ENCODE measurements at regions not wholly inside any gene's neighbourhood (a gene's known extent, or its start where the extent isn't known, plus 50 kb on each side); places are given as distances from the start of the nearest gene placed in this dataset.

- Mint-ChIP-seq H3K27ac (no peak overlapping the region), H3K4me3 (no peak overlapping the region), H3K9me3 (peaks cover 6% of the 10 kb centered on the region; the same call in 2 of the 3 replicates), H3K4me1 (peaks cover 6% of the 10 kb centered on the region; the same call in 2 of the 3 replicates), H3K36me3 (ENCODE audit: low read depth) (no peaks in the 10 kb centered on the region), H3K27me3 (ENCODE audit: insufficient read depth, low read depth, poor library complexity) (no peaks in the 10 kb centered on the region)
- H2AFZ ChIP-seq = no peak overlapping the region
- H3K9me2 ChIP-seq (ENCODE audit: insufficient read depth) = no peaks in the 10 kb centered on the region
- H3K79me2 ChIP-seq (replicated peaks; ENCODE audit: insufficient read depth) = no peaks in the 10 kb centered on the region
- no peak overlapping the region for H3K27ac ChIP-seq (ENCODE audit: low read depth)
- H4K20me1 ChIP-seq (replicated peaks; ENCODE audit: insufficient read depth) = no peaks in the 10 kb centered on the region
- no peaks in the 10 kb centered on the region for H3K36me3 ChIP-seq (ENCODE audit: insufficient read depth)
- H3K4me2 ChIP-seq = no peak overlapping the region
- ATAC-seq (no peak), DNase-seq (ENCODE audit: low spot score) (peak; percentile 6)
- H3K4me3 ChIP-seq = no peak overlapping the region
- no peaks in the 10 kb centered on the region for H3F3A ChIP-seq (replicated peaks; ENCODE audit: low read depth)
- H3K27me3 ChIP-seq (ENCODE audit: insufficient read depth) = no peaks in the 10 kb centered on the region
- TF ChIP-seq EZH2 (IDR thresholded peaks at IDR 0.05; ENCODE audit: low read depth, unreplicated experiment) = no peak
- no peak for TF ChIP-seq ZNF114 (CRISPR knock-in tag; IDR thresholded peaks at IDR 0.05)
- no peak for TF ChIP-seq EZH2phosphoT487 (IDR thresholded peaks at IDR 0.05; ENCODE audit: unreplicated experiment)
- no peak for TF ChIP-seq STAT1 (IDR thresholded peaks at IDR 0.05; ENCODE audit: unreplicated experiment)
- TF ChIP-seq, protein P1, sequence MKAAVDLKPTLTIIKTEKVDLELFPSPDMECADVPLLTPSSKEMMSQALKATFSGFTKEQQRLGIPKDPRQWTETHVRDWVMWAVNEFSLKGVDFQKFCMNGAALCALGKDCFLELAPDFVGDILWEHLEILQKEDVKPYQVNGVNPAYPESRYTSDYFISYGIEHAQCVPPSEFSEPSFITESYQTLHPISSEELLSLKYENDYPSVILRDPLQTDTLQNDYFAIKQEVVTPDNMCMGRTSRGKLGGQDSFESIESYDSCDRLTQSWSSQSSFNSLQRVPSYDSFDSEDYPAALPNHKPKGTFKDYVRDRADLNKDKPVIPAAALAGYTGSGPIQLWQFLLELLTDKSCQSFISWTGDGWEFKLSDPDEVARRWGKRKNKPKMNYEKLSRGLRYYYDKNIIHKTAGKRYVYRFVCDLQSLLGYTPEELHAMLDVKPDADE (IDR thresholded peaks at IDR 0.05) = no peak
- TF ChIP-seq POLR2AphosphoS5 (IDR thresholded peaks at IDR 0.05; ENCODE audit: low read depth) = no peak
- TF ChIP-seq ZNF462 (CRISPR knock-in tag; IDR thresholded peaks at IDR 0.05) = no peak
- TF ChIP-seq NANOG (IDR thresholded peaks at IDR 0.05; ENCODE audit: borderline replicate concordance) = no peak
- TF ChIP-seq ZNF331 (CRISPR knock-in tag; IDR thresholded peaks at IDR 0.05; ENCODE audit: low read depth) = no peak
- no peak for TF ChIP-seq REST (IDR thresholded peaks at IDR 0.05; ENCODE audit: unreplicated experiment)
- TF ChIP-seq, protein P2, sequence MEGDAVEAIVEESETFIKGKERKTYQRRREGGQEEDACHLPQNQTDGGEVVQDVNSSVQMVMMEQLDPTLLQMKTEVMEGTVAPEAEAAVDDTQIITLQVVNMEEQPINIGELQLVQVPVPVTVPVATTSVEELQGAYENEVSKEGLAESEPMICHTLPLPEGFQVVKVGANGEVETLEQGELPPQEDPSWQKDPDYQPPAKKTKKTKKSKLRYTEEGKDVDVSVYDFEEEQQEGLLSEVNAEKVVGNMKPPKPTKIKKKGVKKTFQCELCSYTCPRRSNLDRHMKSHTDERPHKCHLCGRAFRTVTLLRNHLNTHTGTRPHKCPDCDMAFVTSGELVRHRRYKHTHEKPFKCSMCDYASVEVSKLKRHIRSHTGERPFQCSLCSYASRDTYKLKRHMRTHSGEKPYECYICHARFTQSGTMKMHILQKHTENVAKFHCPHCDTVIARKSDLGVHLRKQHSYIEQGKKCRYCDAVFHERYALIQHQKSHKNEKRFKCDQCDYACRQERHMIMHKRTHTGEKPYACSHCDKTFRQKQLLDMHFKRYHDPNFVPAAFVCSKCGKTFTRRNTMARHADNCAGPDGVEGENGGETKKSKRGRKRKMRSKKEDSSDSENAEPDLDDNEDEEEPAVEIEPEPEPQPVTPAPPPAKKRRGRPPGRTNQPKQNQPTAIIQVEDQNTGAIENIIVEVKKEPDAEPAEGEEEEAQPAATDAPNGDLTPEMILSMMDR (conservative IDR thresholded peaks at IDR 0.05; ENCODE audit: low read depth in 2 of 2) = no peak
- TF ChIP-seq CREB1 (CRISPR knock-in tag; IDR thresholded peaks at IDR 0.05; ENCODE audit: low read depth) = no peak
- TF ChIP-seq JUNB (IDR thresholded peaks at IDR 0.05; ENCODE audit: unreplicated experiment) = no peak
- H3K4me1 ChIP-seq (ENCODE audit: insufficient read depth) = peaks cover 5% of the 10 kb centered on the region; the same call in 1 of the 2 replicates
Measured at GRCh38 chr1:48164571-48164970, 57.9 kb upstream of the SLC5A9 start.
